Brain pericyte (primary cell): ENCODE measurements at regions not wholly inside any gene's neighbourhood (a gene's known extent, or its start where the extent isn't known, plus 50 kb on each side); places are given as distances from the start of the nearest gene placed in this dataset.

Source experiments
- DNase-seq: peaks from one replicate; pipeline ENCODE4 v3.0.0-alpha.2; 2012; ENCODE audit warnings: low read depth, low spot score

GRCh38 chr12:98344046-98344930 is 171.1 kb upstream of the TMPO start:
- DNase-seq: no peak

- DNase-seq: no peak
Measured at GRCh38 chr12:98345308-98345876, 170.0 kb upstream of the TMPO start.

GRCh38 chr12:98351089-98351488 is 164.3 kb upstream of the TMPO start:
- DNase-seq: no peak

- DNase-seq: no peak
Measured at GRCh38 chr12:98351784-98352183, 163.6 kb upstream of the TMPO start.

- DNase-seq: no peak
Measured at GRCh38 chr12:98352218-98352811, 163.1 kb upstream of the TMPO start.

GRCh38 chr12:98352835-98353234 is 162.6 kb upstream of the TMPO start:
- no peak for DNase-seq

GRCh38 chr12:98354520-98355035 is 160.8 kb upstream of the TMPO start:
- no peak for DNase-seq

GRCh38 chr12:98355322-98355721 is 160.1 kb upstream of the TMPO start:
- no peak for DNase-seq

GRCh38 chr12:98355933-98356332 is 159.5 kb upstream of the TMPO start:
- no peak for DNase-seq

GRCh38 chr12:98358144-98358543 is 157.2 kb upstream of the TMPO start:
- no peak for DNase-seq

- no peak for DNase-seq
Measured at GRCh38 chr12:98359856-98360255, 155.5 kb upstream of the TMPO start.

GRCh38 chr12:98360401-98360800 is 155.0 kb upstream of the TMPO start:
- DNase-seq: no peak

GRCh38 chr12:98369581-98369980 is 145.8 kb upstream of the TMPO start:
- no peak for DNase-seq

- DNase-seq: no peak
Measured at GRCh38 chr12:98370976-98371375, 144.4 kb upstream of the TMPO start.

GRCh38 chr12:98371419-98371818 is 144.0 kb upstream of the TMPO start:
- DNase-seq: no peak

- DNase-seq: no peak
Measured at GRCh38 chr12:98372340-98373024, 142.9 kb upstream of the TMPO start.

- DNase-seq: no peak
Measured at GRCh38 chr12:98373025-98373554, 142.3 kb upstream of the TMPO start.

GRCh38 chr12:98374007-98374406 is 141.4 kb upstream of the TMPO start:
- DNase-seq: no peak

- no peak for DNase-seq
Measured at GRCh38 chr12:98379106-98379505, 136.3 kb upstream of the TMPO start.

GRCh38 chr12:98385641-98386040 is 129.7 kb upstream of the TMPO start:
- DNase-seq: no peak

GRCh38 chr12:98387444-98387843 is 127.9 kb upstream of the TMPO start:
- DNase-seq: no peak

- DNase-seq: no peak
Measured at GRCh38 chr12:98388126-98388525, 127.3 kb upstream of the TMPO start.
